Astrocyte of the cerebellum (primary cell): ENCODE measurements at regions not wholly inside any gene's neighbourhood (a gene's known extent, or its start where the extent isn't known, plus 50 kb on each side); places are given as distances from the start of the nearest gene placed in this dataset.

Experiments
- DNase-seq: peaks from one replicate; pipeline ENCODE4 v3.0.0-alpha.2; 2011; ENCODE audit warnings: low read depth
- H3K4me3 ChIP-seq: 2 replicates; pipeline ENCODE4 v1.5.1; 2011; ENCODE audit warnings: mild to moderate bottlenecking, low read depth, low read length, moderate library complexity
- CTCF ChIP-seq: IDR thresholded peaks from 2 replicates; pipeline ENCODE4 v1.5.1; 2012; ENCODE audit warnings: low read length, low read depth, moderate library complexity, mild to moderate bottlenecking; ENCODE audit errors: missing control alignments
- in situ Hi-C: cut with HindIII; loops from 2 replicates; pipeline ENCODE4 v1.10.0; 2017; ENCODE audit warnings: low sequenced_read_pairs

- H3K4me3 ChIP-seq, result no peak overlapping the region
- in situ Hi-C loops, result no loop called here
- DNase-seq, result no peak
- TF ChIP-seq CTCF, result no peak
These were observed 62.7 kb upstream of the DNAJC19 start for GRCh38 chr3:181052256-181052655.

- H3K4me3 ChIP-seq, result no peak overlapping the region
- in situ Hi-C loops, result no loop called here
- TF ChIP-seq CTCF, result no peak
- no peak for DNase-seq
These were observed 61.2 kb upstream of the DNAJC19 start for GRCh38 chr3:181050738-181051137.

- no peak for TF ChIP-seq CTCF
- in situ Hi-C loops, result no loop called here
These were observed 50.5 kb upstream of the DNAJC19 start for GRCh38 chr3:181040030-181040429.

More at GRCh38 chr3:181040030-181040429, 50.5 kb upstream of the DNAJC19 start:
- no peak for DNase-seq
- no peak overlapping the region for H3K4me3 ChIP-seq
